ENCODE measurements at regions not wholly inside any gene's neighbourhood (a gene's known extent, or its start where the extent isn't known, plus 50 kb on each side); places are given as distances from the start of the nearest gene placed in this dataset.
"Not testable (repeated sequence)": the region's sequence is repeated elsewhere in the genome, so short reads cannot be mapped to it uniquely, and the experiment has no call there.

- Histone ChIP-seq H3K27me3 (ENCODE audit: control insufficient read depth in 2 of 2, insufficient read depth in 2 of 2, low read length in 2 of 2) (no peaks in the 10 kb centered on the region), H3K36me3 (ENCODE audit: control insufficient read depth in 2 of 2, insufficient read depth in 2 of 2, low read length in 2 of 2) (no peaks in the 10 kb centered on the region), H3K4me3 (ENCODE audit: low read length in 2 of 2) (no peak overlapping the region), H3K27ac (ENCODE audit: low read depth in 2 of 2, low read length in 2 of 2) (no peak overlapping the region), H3K9ac (ENCODE audit: low read depth in 1 of 2, low read length in 2 of 2) (no peak overlapping the region), H3K9me3 (ENCODE audit: control insufficient read depth in 2 of 2, low read length in 2 of 2) (no peaks in the 10 kb centered on the region), H3K4me1 (ENCODE audit: control insufficient read depth in 2 of 2, insufficient read depth in 2 of 2, low read length in 2 of 2) (peaks cover 0 to 5% of the 10 kb centered on the region in 2 donors)
Measured at GRCh38 chr17:72189768-72190593, 69.2 kb downstream of the SOX9 start.

- Histone ChIP-seq H3K9ac (ENCODE audit: low read depth in 1 of 2, low read length in 2 of 2) (no peak overlapping the region), H3K9me3 (ENCODE audit: control insufficient read depth in 2 of 2, low read length in 2 of 2) (no peaks in the 10 kb centered on the region), H3K27me3 (ENCODE audit: control insufficient read depth in 2 of 2, insufficient read depth in 2 of 2, low read length in 2 of 2) (no peaks in the 10 kb centered on the region), H3K27ac (ENCODE audit: low read depth in 2 of 2, low read length in 2 of 2) (no peak overlapping the region), H3K4me1 (ENCODE audit: control insufficient read depth in 2 of 2, insufficient read depth in 2 of 2, low read length in 2 of 2) (peaks cover 0 to 5% of the 10 kb centered on the region in 2 donors), H3K4me3 (ENCODE audit: low read length in 2 of 2) (no peak overlapping the region), H3K36me3 (ENCODE audit: control insufficient read depth in 2 of 2, insufficient read depth in 2 of 2, low read length in 2 of 2) (no peaks in the 10 kb centered on the region)
Measured at GRCh38 chr17:72191356-72191755, 70.5 kb downstream of the SOX9 start.

GRCh38 chr17:72191921-72192799 lies 71.3 kb downstream of the SOX9 start:
- Histone ChIP-seq H3K27ac (ENCODE audit: low read depth in 2 of 2, low read length in 2 of 2) (no peak overlapping the region), H3K27me3 (ENCODE audit: control insufficient read depth in 2 of 2, insufficient read depth in 2 of 2, low read length in 2 of 2) (no peaks in the 10 kb centered on the region), H3K9me3 (ENCODE audit: control insufficient read depth in 2 of 2, low read length in 2 of 2) (no peaks in the 10 kb centered on the region), H3K4me3 (ENCODE audit: low read length in 2 of 2) (no peak overlapping the region), H3K4me1 (ENCODE audit: control insufficient read depth in 2 of 2, insufficient read depth in 2 of 2, low read length in 2 of 2) (peaks cover 0 to 5% of the 10 kb centered on the region in 2 donors), H3K36me3 (ENCODE audit: control insufficient read depth in 2 of 2, insufficient read depth in 2 of 2, low read length in 2 of 2) (no peaks in the 10 kb centered on the region), H3K9ac (ENCODE audit: low read depth in 1 of 2, low read length in 2 of 2) (no peak overlapping the region)

- no peaks in the 10 kb centered on the region for H3K27me3 ChIP-seq (ENCODE audit: control insufficient read depth in 2 of 2, insufficient read depth in 2 of 2, low read length in 2 of 2)
- no peaks in the 10 kb centered on the region for H3K9me3 ChIP-seq (ENCODE audit: control insufficient read depth in 2 of 2, low read length in 2 of 2)
- no peak overlapping the region for H3K4me3 ChIP-seq (ENCODE audit: low read length in 2 of 2)
- H3K36me3 ChIP-seq (ENCODE audit: control insufficient read depth in 2 of 2, insufficient read depth in 2 of 2, low read length in 2 of 2): no peaks in the 10 kb centered on the region
- no peaks in the 10 kb centered on the region for H3K4me1 ChIP-seq (ENCODE audit: control insufficient read depth in 2 of 2, insufficient read depth in 2 of 2, low read length in 2 of 2)
- no peak overlapping the region for H3K27ac ChIP-seq (ENCODE audit: low read depth in 2 of 2, low read length in 2 of 2)
- H3K9ac ChIP-seq (ENCODE audit: low read depth in 1 of 2, low read length in 2 of 2): no peak overlapping the region
Measured at GRCh38 chr17:72192800-72193192, 72.0 kb downstream of the SOX9 start.

- Histone ChIP-seq H3K9ac (ENCODE audit: low read depth in 1 of 2, low read length in 2 of 2) (no peak overlapping the region), H3K9me3 (ENCODE audit: control insufficient read depth in 2 of 2, low read length in 2 of 2) (no peaks in the 10 kb centered on the region), H3K4me1 (ENCODE audit: control insufficient read depth in 2 of 2, insufficient read depth in 2 of 2, low read length in 2 of 2) (no peaks in the 10 kb centered on the region), H3K4me3 (ENCODE audit: low read length in 2 of 2) (no peak overlapping the region), H3K36me3 (ENCODE audit: control insufficient read depth in 2 of 2, insufficient read depth in 2 of 2, low read length in 2 of 2) (no peaks in the 10 kb centered on the region), H3K27me3 (ENCODE audit: control insufficient read depth in 2 of 2, insufficient read depth in 2 of 2, low read length in 2 of 2) (no peaks in the 10 kb centered on the region), H3K27ac (ENCODE audit: low read depth in 2 of 2, low read length in 2 of 2) (no peak overlapping the region)
Measured at GRCh38 chr17:72193391-72194106, 72.7 kb downstream of the SOX9 start.

- H3K4me3 ChIP-seq (ENCODE audit: low read length in 2 of 2); H3K4me1 ChIP-seq (ENCODE audit: control insufficient read depth in 2 of 2, insufficient read depth in 2 of 2, low read length in 2 of 2); H3K27ac ChIP-seq (ENCODE audit: low read depth in 2 of 2, low read length in 2 of 2); H3K9me3 ChIP-seq (ENCODE audit: control insufficient read depth in 2 of 2, low read length in 2 of 2); H3K36me3 ChIP-seq (ENCODE audit: control insufficient read depth in 2 of 2, insufficient read depth in 2 of 2, low read length in 2 of 2); H3K27me3 ChIP-seq (ENCODE audit: control insufficient read depth in 2 of 2, insufficient read depth in 2 of 2, low read length in 2 of 2); H3K9ac ChIP-seq (ENCODE audit: low read depth in 1 of 2, low read length in 2 of 2): not testable (repeated sequence)
Measured at GRCh38 chr17:72194107-72194440, 73.3 kb downstream of the SOX9 start.

GRCh38 chr17:72199256-72199655 lies 78.4 kb downstream of the SOX9 start:
- Histone ChIP-seq H3K4me1 (ENCODE audit: control insufficient read depth in 2 of 2, insufficient read depth in 2 of 2, low read length in 2 of 2) (no peaks in the 10 kb centered on the region), H3K9me3 (ENCODE audit: control insufficient read depth in 2 of 2, low read length in 2 of 2) (no peaks in the 10 kb centered on the region)

GRCh38 chr17:72204742-72205141 lies 83.9 kb downstream of the SOX9 start:
- no peaks in the 10 kb centered on the region for H3K9me3 ChIP-seq (ENCODE audit: control insufficient read depth in 2 of 2, low read length in 2 of 2)
- no peak overlapping the region for H3K4me3 ChIP-seq (ENCODE audit: low read length in 2 of 2)
- no peak overlapping the region for H3K27ac ChIP-seq (ENCODE audit: low read depth in 2 of 2, low read length in 2 of 2)
- no peak overlapping the region for H3K9ac ChIP-seq (ENCODE audit: low read depth in 1 of 2, low read length in 2 of 2)
- no peaks in the 10 kb centered on the region for H3K36me3 ChIP-seq (ENCODE audit: control insufficient read depth in 2 of 2, insufficient read depth in 2 of 2, low read length in 2 of 2)
- no peaks in the 10 kb centered on the region for H3K27me3 ChIP-seq (ENCODE audit: control insufficient read depth in 2 of 2, insufficient read depth in 2 of 2, low read length in 2 of 2)
- H3K4me1 ChIP-seq (ENCODE audit: control insufficient read depth in 2 of 2, insufficient read depth in 2 of 2, low read length in 2 of 2): no peaks in the 10 kb centered on the region

More at GRCh38 chr17:72199256-72199655, 78.4 kb downstream of the SOX9 start:
- Histone ChIP-seq H3K36me3 (ENCODE audit: control insufficient read depth in 2 of 2, insufficient read depth in 2 of 2, low read length in 2 of 2) (no peaks in the 10 kb centered on the region), H3K27ac (ENCODE audit: low read depth in 2 of 2, low read length in 2 of 2) (no peak overlapping the region), H3K4me3 (ENCODE audit: low read length in 2 of 2) (no peak overlapping the region), H3K27me3 (ENCODE audit: control insufficient read depth in 2 of 2, insufficient read depth in 2 of 2, low read length in 2 of 2) (no peaks in the 10 kb centered on the region), H3K9ac (ENCODE audit: low read depth in 1 of 2, low read length in 2 of 2) (no peak overlapping the region)

GRCh38 chr17:72205357-72205756 lies 84.5 kb downstream of the SOX9 start:
- no peaks in the 10 kb centered on the region for H3K27me3 ChIP-seq (ENCODE audit: control insufficient read depth in 2 of 2, insufficient read depth in 2 of 2, low read length in 2 of 2)
- H3K36me3 ChIP-seq (ENCODE audit: control insufficient read depth in 2 of 2, insufficient read depth in 2 of 2, low read length in 2 of 2): no peaks in the 10 kb centered on the region
- no peak overlapping the region for H3K27ac ChIP-seq (ENCODE audit: low read depth in 2 of 2, low read length in 2 of 2)
- no peak overlapping the region for H3K4me3 ChIP-seq (ENCODE audit: low read length in 2 of 2)
- no peaks in the 10 kb centered on the region for H3K9me3 ChIP-seq (ENCODE audit: control insufficient read depth in 2 of 2, low read length in 2 of 2)
- no peak overlapping the region for H3K9ac ChIP-seq (ENCODE audit: low read depth in 1 of 2, low read length in 2 of 2)
- no peaks in the 10 kb centered on the region for H3K4me1 ChIP-seq (ENCODE audit: control insufficient read depth in 2 of 2, insufficient read depth in 2 of 2, low read length in 2 of 2)

GRCh38 chr17:72205822-72206221 lies 85.0 kb downstream of the SOX9 start:
- no peaks in the 10 kb centered on the region for H3K36me3 ChIP-seq (ENCODE audit: control insufficient read depth in 2 of 2, insufficient read depth in 2 of 2, low read length in 2 of 2)
- no peak overlapping the region for H3K27ac ChIP-seq (ENCODE audit: low read depth in 2 of 2, low read length in 2 of 2)
- no peaks in the 10 kb centered on the region for H3K9me3 ChIP-seq (ENCODE audit: control insufficient read depth in 2 of 2, low read length in 2 of 2)
- no peaks in the 10 kb centered on the region for H3K4me1 ChIP-seq (ENCODE audit: control insufficient read depth in 2 of 2, insufficient read depth in 2 of 2, low read length in 2 of 2)
- H3K4me3 ChIP-seq (ENCODE audit: low read length in 2 of 2): no peak overlapping the region
- no peaks in the 10 kb centered on the region for H3K27me3 ChIP-seq (ENCODE audit: control insufficient read depth in 2 of 2, insufficient read depth in 2 of 2, low read length in 2 of 2)
- H3K9ac ChIP-seq (ENCODE audit: low read depth in 1 of 2, low read length in 2 of 2): no peak overlapping the region

Measured in mucosa of rectum (tissue), 2 donors.